ENCODE measurements at regions not wholly inside any gene's neighbourhood (a gene's known extent, or its start where the extent isn't known, plus 50 kb on each side); places are given as distances from the start of the nearest gene placed in this dataset.

- TF ChIP-seq POLR2A (IDR thresholded peaks at IDR 0.05) (no peak), CTCF (IDR thresholded peaks at IDR 0.05) (no peak)
Observed at GRCh38 chr12:126271159-126271558, 1205.9 kb downstream of the AACS start.

Measured in adrenal gland (tissue), 5 donors.